ENCODE measurements at regions not wholly inside any gene's neighbourhood (a gene's known extent, or its start where the extent isn't known, plus 50 kb on each side); places are given as distances from the start of the nearest gene placed in this dataset.

DNA sequence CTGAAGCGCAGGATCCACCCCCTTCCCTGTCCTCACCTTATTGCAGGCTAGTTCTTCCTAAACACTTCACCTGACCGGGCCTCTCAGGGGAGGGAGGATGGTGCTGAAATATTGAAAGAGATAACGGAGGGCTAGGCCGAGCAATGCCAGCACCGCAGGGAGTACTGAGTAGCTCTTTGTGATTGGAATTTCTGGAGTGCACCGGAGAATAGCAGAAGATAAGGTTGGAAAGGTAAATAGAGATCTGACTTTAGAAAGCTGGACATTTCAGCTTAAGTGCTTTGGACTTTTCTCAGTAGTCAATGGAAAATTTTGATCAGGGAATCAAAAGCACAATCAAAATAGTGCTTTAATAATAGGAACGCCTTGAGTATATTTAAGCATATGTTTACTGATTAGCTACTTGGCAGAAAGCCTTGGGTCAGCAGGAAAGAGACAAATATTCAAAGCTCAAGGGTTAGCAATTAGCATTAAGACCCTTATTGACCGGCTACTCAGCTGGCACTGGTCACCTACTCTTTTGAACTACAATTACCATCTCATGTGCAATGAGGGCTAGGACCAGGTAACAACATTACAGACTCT is 142.9 kb upstream of the NDUFV2 start:
- Histone ChIP-seq H3K4me1 (ENCODE audit: control insufficient read depth, insufficient read depth, low read length) (peaks cover 4% of the 10 kb centered on the region), H3K9ac (ENCODE audit: low read length in 2 of 2) (no peak overlapping the region), H3K36me3 (ENCODE audit: control insufficient read depth in 2 of 2, insufficient read depth in 2 of 2, low read length in 2 of 2) (no peaks in the 10 kb centered on the region), H3K27ac (ENCODE audit: low read length) (no peak overlapping the region), H3K27me3 (ENCODE audit: control insufficient read depth in 1 of 2, insufficient read depth in 2 of 2, low read length in 2 of 2) (no peaks in the 10 kb centered on the region), H3K9me3 (ENCODE audit: control insufficient read depth in 2 of 2, low read length in 2 of 2) (no peaks in the 10 kb centered on the region), H3K4me3 (ENCODE audit: low read length in 2 of 2) (no peak overlapping the region)

DNA sequence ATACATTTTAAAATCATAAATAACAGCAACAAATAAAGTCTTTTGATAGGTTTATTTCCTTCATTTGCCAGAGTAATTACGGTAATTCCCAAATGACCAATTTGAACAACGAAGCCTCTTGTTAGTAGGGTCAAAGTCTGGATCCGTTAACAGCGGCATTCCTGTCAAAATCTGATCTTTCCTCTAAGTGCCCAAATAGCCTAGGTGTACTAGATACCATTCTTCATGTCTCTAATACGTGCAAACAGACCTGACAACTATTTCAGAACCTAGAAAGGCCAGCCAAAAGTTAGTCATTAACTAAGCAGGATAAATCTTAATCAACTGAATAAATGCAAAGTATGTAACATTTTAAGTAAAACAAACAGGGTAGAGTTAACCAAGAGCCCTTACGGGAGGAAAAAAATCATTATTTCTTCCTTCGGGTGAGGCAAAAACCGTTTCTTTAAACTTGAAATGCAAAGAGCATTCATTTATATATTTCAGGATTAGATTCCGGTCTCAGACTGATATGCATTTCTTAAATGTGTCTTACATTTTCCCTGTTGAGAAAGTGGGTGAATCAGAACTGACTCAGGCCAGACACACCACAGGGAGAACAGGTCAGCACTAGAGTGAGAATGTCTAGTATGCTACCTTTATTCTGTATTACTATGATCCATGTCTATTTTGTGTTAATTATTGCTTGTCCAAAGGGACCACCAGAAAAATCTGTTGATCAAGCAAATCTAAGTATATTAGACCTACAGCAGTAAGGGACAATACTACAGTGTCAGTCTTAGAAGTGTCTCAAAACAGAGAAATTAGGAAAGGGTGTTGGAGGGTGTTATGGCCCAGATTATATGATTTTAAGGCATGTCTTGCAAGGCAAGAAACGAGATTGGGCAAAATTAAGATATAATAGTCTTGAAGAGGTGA is 141.5 kb upstream of the NDUFV2 start:
- Histone ChIP-seq H3K27ac (ENCODE audit: low read length) (no peak overlapping the region), H3K4me1 (ENCODE audit: control insufficient read depth, insufficient read depth, low read length) (peaks cover 4% of the 10 kb centered on the region), H3K9me3 (ENCODE audit: control insufficient read depth in 2 of 2, low read length in 2 of 2) (no peaks in the 10 kb centered on the region), H3K27me3 (ENCODE audit: control insufficient read depth in 1 of 2, insufficient read depth in 2 of 2, low read length in 2 of 2) (no peaks in the 10 kb centered on the region), H3K36me3 (ENCODE audit: control insufficient read depth in 2 of 2, insufficient read depth in 2 of 2, low read length in 2 of 2) (no peaks in the 10 kb centered on the region), H3K4me3 (ENCODE audit: low read length in 2 of 2) (no peak overlapping the region), H3K9ac (ENCODE audit: low read length in 2 of 2) (no peak overlapping the region)

DNA sequence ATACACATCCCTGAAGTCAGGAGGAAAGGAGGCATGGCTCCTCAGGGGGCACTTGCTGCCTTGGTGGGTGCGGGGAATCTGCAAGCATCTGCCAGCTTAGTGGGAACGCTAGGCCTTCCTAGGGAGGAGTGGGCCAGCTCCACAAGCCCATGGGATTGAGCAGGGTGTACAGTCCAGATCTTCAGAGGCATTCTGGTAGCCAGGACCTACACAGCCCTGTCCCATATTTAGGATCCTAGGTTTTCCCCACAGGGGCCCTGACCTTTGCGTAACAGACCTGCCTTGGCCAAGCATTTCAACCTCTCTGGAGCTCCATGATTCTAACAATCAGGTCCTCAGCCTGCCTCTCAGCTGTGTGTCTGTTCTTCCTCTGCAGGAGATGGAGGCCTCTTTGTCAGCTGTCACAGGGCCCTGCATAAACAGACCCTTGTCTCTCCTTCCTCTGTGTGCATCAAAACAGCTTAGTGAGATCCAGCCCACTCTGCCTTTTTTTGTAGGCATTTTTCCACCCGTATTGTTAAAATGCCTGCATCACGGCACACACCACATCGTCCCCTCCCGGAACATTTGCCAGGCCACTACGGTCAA is 140.2 kb upstream of the NDUFV2 start:
- no peak overlapping the region for H3K27ac ChIP-seq (ENCODE audit: low read length)
- no peaks in the 10 kb centered on the region for H3K36me3 ChIP-seq (ENCODE audit: control insufficient read depth in 2 of 2, insufficient read depth in 2 of 2, low read length in 2 of 2)
- H3K9me3 ChIP-seq (ENCODE audit: control insufficient read depth in 2 of 2, low read length in 2 of 2), result no peaks in the 10 kb centered on the region
- H3K4me3 ChIP-seq (ENCODE audit: low read length in 2 of 2), result no peak overlapping the region
- no peaks in the 10 kb centered on the region for H3K27me3 ChIP-seq (ENCODE audit: control insufficient read depth in 1 of 2, insufficient read depth in 2 of 2, low read length in 2 of 2)
- peaks cover 4% of the 10 kb centered on the region for H3K4me1 ChIP-seq (ENCODE audit: control insufficient read depth, insufficient read depth, low read length)
- H3K9ac ChIP-seq (ENCODE audit: low read length in 2 of 2), result no peak overlapping the region

DNA sequence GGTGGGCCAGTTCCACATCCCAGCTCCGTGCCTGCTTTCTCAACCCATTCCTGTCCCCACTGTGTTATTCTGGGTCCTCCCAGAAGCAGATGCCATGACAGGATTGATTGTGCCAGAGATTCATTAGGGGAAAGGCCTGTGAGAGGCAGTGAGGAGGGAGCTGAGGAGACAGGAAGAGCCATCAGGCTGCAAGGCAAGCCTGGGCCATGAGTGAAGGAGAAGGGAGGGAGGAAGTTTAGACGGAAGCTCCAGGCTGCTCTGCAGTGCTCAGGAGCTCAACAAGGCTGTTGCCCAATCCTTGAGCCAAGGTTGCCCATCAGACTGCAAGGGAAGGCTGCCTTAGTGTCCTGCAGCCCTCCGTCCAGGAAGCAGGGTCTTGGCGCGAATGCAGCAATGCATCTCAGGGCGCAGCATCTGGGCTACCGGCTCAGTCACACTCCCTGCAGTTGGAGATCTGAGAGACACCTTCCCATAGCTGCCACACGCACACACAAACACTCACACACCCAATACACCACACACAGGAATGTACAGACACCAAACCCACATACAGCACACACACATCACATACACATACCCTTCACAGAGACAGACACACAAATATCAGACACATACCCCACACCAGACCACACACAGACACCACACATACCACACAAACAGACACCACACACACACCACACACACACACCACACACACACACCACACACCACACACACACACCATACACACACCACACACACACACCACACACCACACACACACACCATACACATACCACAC is 139.5 kb upstream of the NDUFV2 start:
- Histone ChIP-seq H3K27ac (ENCODE audit: low read length) (no peak overlapping the region), H3K4me3 (ENCODE audit: low read length in 2 of 2) (no peak overlapping the region), H3K27me3 (ENCODE audit: control insufficient read depth in 1 of 2, insufficient read depth in 2 of 2, low read length in 2 of 2) (no peaks in the 10 kb centered on the region), H3K9ac (ENCODE audit: low read length in 2 of 2) (no peak overlapping the region), H3K36me3 (ENCODE audit: control insufficient read depth in 2 of 2, insufficient read depth in 2 of 2, low read length in 2 of 2) (no peaks in the 10 kb centered on the region), H3K9me3 (ENCODE audit: control insufficient read depth in 2 of 2, low read length in 2 of 2) (no peaks in the 10 kb centered on the region), H3K4me1 (ENCODE audit: control insufficient read depth, insufficient read depth, low read length) (no peaks in the 10 kb centered on the region)

DNA sequence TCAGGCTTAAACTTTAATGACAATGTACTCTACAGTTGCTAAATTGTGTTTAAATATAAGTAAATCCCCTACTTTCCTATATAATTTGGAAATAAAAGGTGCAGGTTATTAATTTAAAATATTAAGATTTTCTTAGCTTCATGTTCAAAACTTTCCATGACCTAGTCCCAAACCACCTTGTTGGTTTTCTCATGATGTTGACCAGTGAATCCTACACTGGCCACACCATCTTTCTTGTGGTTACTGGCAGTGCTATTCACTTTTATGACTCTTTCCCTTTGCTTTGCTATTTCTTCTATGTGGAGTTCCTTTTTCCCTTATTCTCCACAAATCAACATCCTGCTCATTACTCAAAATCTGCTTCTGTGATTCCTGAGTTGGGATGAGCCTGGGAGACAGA is 138.6 kb upstream of the NDUFV2 start:
- no peaks in the 10 kb centered on the region for H3K36me3 ChIP-seq (ENCODE audit: control insufficient read depth in 2 of 2, insufficient read depth in 2 of 2, low read length in 2 of 2)
- H3K27me3 ChIP-seq (ENCODE audit: control insufficient read depth in 1 of 2, insufficient read depth in 2 of 2, low read length in 2 of 2), result no peaks in the 10 kb centered on the region
- H3K4me1 ChIP-seq (ENCODE audit: control insufficient read depth, insufficient read depth, low read length), result no peaks in the 10 kb centered on the region
- no peak overlapping the region for H3K9ac ChIP-seq (ENCODE audit: low read length in 2 of 2)
- no peak overlapping the region for H3K4me3 ChIP-seq (ENCODE audit: low read length in 2 of 2)
- no peak overlapping the region for H3K27ac ChIP-seq (ENCODE audit: low read length)
- H3K9me3 ChIP-seq (ENCODE audit: control insufficient read depth in 2 of 2, low read length in 2 of 2), result no peaks in the 10 kb centered on the region

DNA sequence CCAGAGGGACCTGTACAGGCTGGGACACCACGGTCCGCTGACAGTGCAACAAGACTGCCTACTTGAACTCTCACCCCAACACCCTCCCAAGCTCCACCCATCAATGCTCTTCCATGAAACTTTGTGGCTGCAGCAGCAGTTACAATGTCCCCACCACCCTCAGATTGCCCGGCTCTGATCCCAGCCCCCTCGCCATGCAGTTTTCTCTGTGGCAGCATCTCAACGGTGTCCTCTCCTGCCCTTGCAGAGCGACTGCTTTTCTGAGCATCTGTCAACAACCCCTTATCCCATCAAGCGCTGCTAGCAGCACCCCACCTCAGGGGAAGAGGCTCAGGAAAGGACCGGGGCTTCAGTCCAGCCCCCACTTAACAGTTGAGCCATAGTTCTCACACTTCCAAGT is 137.1 kb upstream of the NDUFV2 start:
- H3K9me3 ChIP-seq (ENCODE audit: control insufficient read depth in 2 of 2, low read length in 2 of 2), result no peaks in the 10 kb centered on the region
- no peak overlapping the region for H3K27ac ChIP-seq (ENCODE audit: low read length)
- H3K4me3 ChIP-seq (ENCODE audit: low read length in 2 of 2), result no peak overlapping the region
- no peaks in the 10 kb centered on the region for H3K27me3 ChIP-seq (ENCODE audit: control insufficient read depth in 1 of 2, insufficient read depth in 2 of 2, low read length in 2 of 2)
- no peaks in the 10 kb centered on the region for H3K36me3 ChIP-seq (ENCODE audit: control insufficient read depth in 2 of 2, insufficient read depth in 2 of 2, low read length in 2 of 2)
- no peak overlapping the region for H3K9ac ChIP-seq (ENCODE audit: low read length in 2 of 2)
- no peaks in the 10 kb centered on the region for H3K4me1 ChIP-seq (ENCODE audit: control insufficient read depth, insufficient read depth, low read length)

DNA sequence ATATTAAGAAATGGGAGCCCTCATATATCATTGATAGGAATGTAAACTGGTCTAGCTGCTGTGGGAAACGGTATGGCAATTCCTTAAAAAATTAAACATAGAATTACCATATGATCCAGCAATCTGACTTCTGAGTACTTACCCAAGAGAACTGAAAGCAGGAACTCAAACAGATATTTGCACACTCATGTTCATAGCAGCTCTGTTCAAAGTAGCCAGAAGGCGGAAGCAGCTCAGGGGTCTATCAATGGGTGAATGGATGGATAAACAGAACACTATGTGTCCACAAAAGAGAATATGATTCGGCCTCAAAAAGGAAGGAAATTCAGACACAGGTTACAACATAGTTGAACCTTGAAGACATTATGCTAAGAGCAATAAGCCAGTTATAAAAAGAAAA is 135.7 kb upstream of the NDUFV2 start:
- Histone ChIP-seq H3K36me3 (ENCODE audit: control insufficient read depth in 2 of 2, insufficient read depth in 2 of 2, low read length in 2 of 2) (no peaks in the 10 kb centered on the region), H3K4me1 (ENCODE audit: control insufficient read depth, insufficient read depth, low read length) (no peaks in the 10 kb centered on the region), H3K9me3 (ENCODE audit: control insufficient read depth in 2 of 2, low read length in 2 of 2) (no peaks in the 10 kb centered on the region), H3K9ac (ENCODE audit: low read length in 2 of 2) (no peak overlapping the region), H3K4me3 (ENCODE audit: low read length in 2 of 2) (no peak overlapping the region), H3K27me3 (ENCODE audit: control insufficient read depth in 1 of 2, insufficient read depth in 2 of 2, low read length in 2 of 2) (no peaks in the 10 kb centered on the region), H3K27ac (ENCODE audit: low read length) (no peak overlapping the region)

DNA sequence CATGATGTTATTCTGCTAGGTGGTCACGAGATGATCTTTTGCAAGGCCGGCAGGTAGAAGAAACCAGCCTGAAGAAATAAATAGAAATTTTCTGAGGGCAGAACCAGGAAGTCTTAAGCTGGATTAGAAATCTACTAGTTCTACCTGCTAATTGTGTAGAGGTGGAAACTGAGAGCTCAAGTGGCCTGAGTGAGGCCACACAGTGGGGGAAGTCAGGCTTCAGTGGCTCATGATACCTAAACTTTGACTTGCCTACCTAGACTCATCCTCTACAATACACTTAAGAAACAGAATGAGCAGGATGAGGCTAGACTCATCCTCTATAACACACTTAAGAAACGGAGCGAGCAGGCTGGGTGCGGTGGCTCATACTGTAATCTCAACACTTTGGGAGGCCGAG is 134.9 kb upstream of the NDUFV2 start:
- no peaks in the 10 kb centered on the region for H3K9me3 ChIP-seq (ENCODE audit: control insufficient read depth in 2 of 2, low read length in 2 of 2)
- H3K4me3 ChIP-seq (ENCODE audit: low read length in 2 of 2), result no peak overlapping the region
- H3K27ac ChIP-seq (ENCODE audit: low read length), result no peak overlapping the region
- no peaks in the 10 kb centered on the region for H3K36me3 ChIP-seq (ENCODE audit: control insufficient read depth in 2 of 2, insufficient read depth in 2 of 2, low read length in 2 of 2)
- H3K27me3 ChIP-seq (ENCODE audit: control insufficient read depth in 1 of 2, insufficient read depth in 2 of 2, low read length in 2 of 2), result no peaks in the 10 kb centered on the region
- no peak overlapping the region for H3K9ac ChIP-seq (ENCODE audit: low read length in 2 of 2)
- H3K4me1 ChIP-seq (ENCODE audit: control insufficient read depth, insufficient read depth, low read length), result no peaks in the 10 kb centered on the region

DNA sequence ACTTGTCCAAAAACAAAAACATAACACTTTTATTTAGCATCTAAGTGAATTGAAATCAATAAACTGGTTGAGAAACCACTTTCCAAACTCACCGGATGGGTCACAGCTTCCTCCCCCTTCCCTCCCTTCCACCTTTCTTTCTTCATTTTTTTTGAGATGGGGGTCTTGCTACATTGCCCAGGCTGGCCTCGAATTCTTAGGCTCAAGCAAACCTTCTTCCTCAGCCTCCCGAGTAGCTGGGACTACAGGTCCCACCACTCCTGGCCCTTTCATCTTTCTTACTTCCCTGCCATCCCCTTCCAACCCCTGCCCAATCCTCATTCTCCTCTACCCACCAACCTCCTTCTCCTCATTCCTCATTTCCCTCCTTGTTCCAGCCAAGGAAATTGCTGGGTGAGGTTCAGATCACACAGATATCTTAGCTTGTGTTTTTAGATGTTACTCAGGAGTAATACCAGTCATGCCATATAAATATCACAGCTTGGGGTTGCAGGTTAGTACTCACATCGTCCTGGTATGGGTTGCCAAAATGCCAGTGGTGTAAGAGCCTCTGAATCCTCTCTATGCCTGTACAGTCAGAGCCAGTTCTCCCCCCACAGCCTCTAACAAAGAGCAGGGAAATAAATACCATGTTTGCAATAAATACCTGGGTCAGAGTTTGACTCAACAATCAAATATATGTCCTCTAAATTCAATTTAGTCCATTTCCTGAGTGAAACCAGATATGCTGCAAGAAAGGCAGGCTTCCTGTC is 132.7 kb upstream of the NDUFV2 start:
- H3K4me1 ChIP-seq (ENCODE audit: control insufficient read depth, insufficient read depth, low read length), result peaks cover 3% of the 10 kb centered on the region
- no peaks in the 10 kb centered on the region for H3K27me3 ChIP-seq (ENCODE audit: control insufficient read depth in 1 of 2, insufficient read depth in 2 of 2, low read length in 2 of 2)
- no peaks in the 10 kb centered on the region for H3K9me3 ChIP-seq (ENCODE audit: control insufficient read depth in 2 of 2, low read length in 2 of 2)
- H3K36me3 ChIP-seq (ENCODE audit: control insufficient read depth in 2 of 2, insufficient read depth in 2 of 2, low read length in 2 of 2), result no peaks in the 10 kb centered on the region
- H3K4me3 ChIP-seq (ENCODE audit: low read length in 2 of 2), result no peak overlapping the region
- H3K9ac ChIP-seq (ENCODE audit: low read length in 2 of 2), result no peak overlapping the region
- H3K27ac ChIP-seq (ENCODE audit: low read length), result no peak overlapping the region

DNA sequence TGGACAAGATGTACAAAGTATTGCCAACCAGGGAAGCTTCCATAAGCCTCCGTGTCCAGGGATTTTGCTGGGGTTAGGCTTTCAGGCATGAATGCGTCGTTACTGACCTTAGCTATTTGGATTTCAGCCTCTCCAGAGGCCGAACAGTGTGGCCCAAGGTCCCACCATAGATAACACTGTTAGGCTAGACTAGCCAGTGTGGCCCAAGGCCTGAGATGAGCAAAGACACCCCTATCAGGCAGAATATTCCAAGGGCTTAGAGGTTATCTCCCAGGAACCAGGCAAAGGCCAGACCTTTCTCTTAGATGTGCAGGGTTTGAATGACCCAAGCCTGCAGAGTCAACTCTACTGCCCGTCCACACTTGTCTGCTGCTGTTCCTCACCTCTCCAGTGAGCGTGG is 131.7 kb upstream of the NDUFV2 start:
- peaks cover 3% of the 10 kb centered on the region for H3K4me1 ChIP-seq (ENCODE audit: control insufficient read depth, insufficient read depth, low read length)

More for the DNA sequence above, 131.7 kb upstream of the NDUFV2 start:
- no peaks in the 10 kb centered on the region for H3K27me3 ChIP-seq (ENCODE audit: control insufficient read depth in 1 of 2, insufficient read depth in 2 of 2, low read length in 2 of 2)
- H3K9ac ChIP-seq (ENCODE audit: low read length in 2 of 2), result no peak overlapping the region
- H3K27ac ChIP-seq (ENCODE audit: low read length), result no peak overlapping the region
- no peaks in the 10 kb centered on the region for H3K36me3 ChIP-seq (ENCODE audit: control insufficient read depth in 2 of 2, insufficient read depth in 2 of 2, low read length in 2 of 2)
- H3K4me3 ChIP-seq (ENCODE audit: low read length in 2 of 2), result no peak overlapping the region
- H3K9me3 ChIP-seq (ENCODE audit: control insufficient read depth in 2 of 2, low read length in 2 of 2), result no peaks in the 10 kb centered on the region
